ENCODE measurements at regions not wholly inside any gene's neighbourhood (a gene's known extent, or its start where the extent isn't known, plus 50 kb on each side); places are given as distances from the start of the nearest gene placed in this dataset.

DNA sequence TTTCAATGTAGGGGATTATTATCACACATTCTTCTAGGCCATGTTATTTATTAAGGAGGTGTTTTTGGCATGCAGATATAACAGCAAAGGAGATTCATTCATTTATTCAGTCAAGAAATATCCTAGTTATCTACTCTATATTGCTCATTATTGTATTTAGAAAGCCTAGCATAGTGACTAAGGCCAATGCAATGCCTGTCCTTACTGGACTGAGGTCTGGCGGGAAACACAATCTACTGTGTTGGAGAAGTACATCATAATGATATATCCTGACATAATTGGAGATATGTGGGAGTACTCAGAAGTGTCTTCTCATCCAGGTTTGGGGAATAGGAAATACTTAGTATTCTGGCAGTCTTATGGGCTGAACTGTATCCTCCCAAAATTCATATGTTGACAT is 421.5 kb upstream of the USP24 start:
- TF ChIP-seq MAFK (IDR thresholded peaks at IDR 0.05; ENCODE audit: partially characterized antibody): no peak
- TF ChIP-seq, protein P1, sequence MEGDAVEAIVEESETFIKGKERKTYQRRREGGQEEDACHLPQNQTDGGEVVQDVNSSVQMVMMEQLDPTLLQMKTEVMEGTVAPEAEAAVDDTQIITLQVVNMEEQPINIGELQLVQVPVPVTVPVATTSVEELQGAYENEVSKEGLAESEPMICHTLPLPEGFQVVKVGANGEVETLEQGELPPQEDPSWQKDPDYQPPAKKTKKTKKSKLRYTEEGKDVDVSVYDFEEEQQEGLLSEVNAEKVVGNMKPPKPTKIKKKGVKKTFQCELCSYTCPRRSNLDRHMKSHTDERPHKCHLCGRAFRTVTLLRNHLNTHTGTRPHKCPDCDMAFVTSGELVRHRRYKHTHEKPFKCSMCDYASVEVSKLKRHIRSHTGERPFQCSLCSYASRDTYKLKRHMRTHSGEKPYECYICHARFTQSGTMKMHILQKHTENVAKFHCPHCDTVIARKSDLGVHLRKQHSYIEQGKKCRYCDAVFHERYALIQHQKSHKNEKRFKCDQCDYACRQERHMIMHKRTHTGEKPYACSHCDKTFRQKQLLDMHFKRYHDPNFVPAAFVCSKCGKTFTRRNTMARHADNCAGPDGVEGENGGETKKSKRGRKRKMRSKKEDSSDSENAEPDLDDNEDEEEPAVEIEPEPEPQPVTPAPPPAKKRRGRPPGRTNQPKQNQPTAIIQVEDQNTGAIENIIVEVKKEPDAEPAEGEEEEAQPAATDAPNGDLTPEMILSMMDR (IDR thresholded peaks at IDR 0.05): no peak
- TF ChIP-seq JUNB (IDR thresholded peaks at IDR 0.05): no peak
- no peak for TF ChIP-seq JUN (IDR thresholded peaks at IDR 0.05)
- no peak for TF ChIP-seq POLR2A (IDR thresholded peaks at IDR 0.05; ENCODE audit: low read length)
- TF ChIP-seq EP300 (IDR thresholded peaks at IDR 0.05): no peak
- no peak for TF ChIP-seq POLR2AphosphoS2 (conservative IDR thresholded peaks at IDR 0.05; ENCODE audit: low read length)
- TF ChIP-seq ESRRA (IDR thresholded peaks at IDR 0.05; ENCODE audit: borderline replicate concordance, low read length): no peak
- no peak for TF ChIP-seq PHF8 (IDR thresholded peaks at IDR 0.05; ENCODE audit: borderline replicate concordance, low read depth)
- TF ChIP-seq RAD21 (conservative IDR thresholded peaks at IDR 0.05 in 1 of 2, IDR thresholded peaks at IDR 0.05 in 1 of 2): no peak
- TF ChIP-seq CHD2 (IDR thresholded peaks at IDR 0.05; ENCODE audit: low read length, partially characterized antibody): no peak
